PC-3 (cell line): ENCODE measurements at regions not wholly inside any gene's neighbourhood (a gene's known extent, or its start where the extent isn't known, plus 50 kb on each side); places are given as distances from the start of the nearest gene placed in this dataset.

Experiments
- EZH2 ChIP-seq: fragments of 300-600 bp; sonication (generic); IDR thresholded peaks from one replicate; pipeline ENCODE4 v1.6.1; 2017; ENCODE audit warnings: antibody characterized with exemption, mild to moderate bottlenecking, low read length; ENCODE audit not compliant: unreplicated experiment
- TF ChIP-seq, protein P1 (sequence below): fragments of 300-600 bp; sonication (generic); conservative IDR thresholded peaks from 2 replicates; pipeline ENCODE4 v1.5.1; 2017; ENCODE audit warnings: antibody characterized with exemption, low read depth, mild to moderate bottlenecking, low read length

- TF ChIP-seq, protein P1, sequence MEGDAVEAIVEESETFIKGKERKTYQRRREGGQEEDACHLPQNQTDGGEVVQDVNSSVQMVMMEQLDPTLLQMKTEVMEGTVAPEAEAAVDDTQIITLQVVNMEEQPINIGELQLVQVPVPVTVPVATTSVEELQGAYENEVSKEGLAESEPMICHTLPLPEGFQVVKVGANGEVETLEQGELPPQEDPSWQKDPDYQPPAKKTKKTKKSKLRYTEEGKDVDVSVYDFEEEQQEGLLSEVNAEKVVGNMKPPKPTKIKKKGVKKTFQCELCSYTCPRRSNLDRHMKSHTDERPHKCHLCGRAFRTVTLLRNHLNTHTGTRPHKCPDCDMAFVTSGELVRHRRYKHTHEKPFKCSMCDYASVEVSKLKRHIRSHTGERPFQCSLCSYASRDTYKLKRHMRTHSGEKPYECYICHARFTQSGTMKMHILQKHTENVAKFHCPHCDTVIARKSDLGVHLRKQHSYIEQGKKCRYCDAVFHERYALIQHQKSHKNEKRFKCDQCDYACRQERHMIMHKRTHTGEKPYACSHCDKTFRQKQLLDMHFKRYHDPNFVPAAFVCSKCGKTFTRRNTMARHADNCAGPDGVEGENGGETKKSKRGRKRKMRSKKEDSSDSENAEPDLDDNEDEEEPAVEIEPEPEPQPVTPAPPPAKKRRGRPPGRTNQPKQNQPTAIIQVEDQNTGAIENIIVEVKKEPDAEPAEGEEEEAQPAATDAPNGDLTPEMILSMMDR, result no peak
- no peak for TF ChIP-seq EZH2
Measured at GRCh38 chr2:224163566-224164307, 124.7 kb upstream of the SERPINE2 start.
